Heart left ventricle (tissue), 13 donors: ENCODE measurements at regions not wholly inside any gene's neighbourhood (a gene's known extent, or its start where the extent isn't known, plus 50 kb on each side); places are given as distances from the start of the nearest gene placed in this dataset.

Experiments used
- CTCF ChIP-seq, 12 donors: fragments of 200-600 bp; sonication (generic) in 4 of 12; IDR thresholded peaks; one replicate each; pipeline versions ENCODE4 v1.5.0 to v1.8.0; 2018 to 2022; ENCODE audit warnings: antibody characterized with exemption in 12 of 12, mild to moderate bottlenecking in 5 of 12
- POLR2A ChIP-seq, 2 donors: fragments of 450-650 bp; IDR thresholded peaks; one replicate each; pipeline ENCODE4 v1.6.1; 2017; ENCODE audit warnings: antibody characterized with exemption in 2 of 2, mild to moderate bottlenecking in 2 of 2, moderate library complexity in 2 of 2
- donor health status: ischemic (EF 13 %, LVEDD 7.1; RV severe dilation, severe dysfunction).
- donor health status: DM: no; HTN: yes; CAD: no.
- donor health status: DM: no; HTN: no; CAD: no.
- donor health status: ischemic (EF 25% LVEDD 6.9; RV normal size, moderate dysfunction).
- donor health status: ischemic (EF 25% LVEDD 5.7; RV mildly dilated, moderate dysfunction).
- donor health status: ischemic (EF 35%, LVEDD 5.7; RV mildly dilated, moderate dysfunction).
- donor health status: nonischemic (EF 11% LVEDD 7.7; RV severe dilation, severe dysfunction).
- donor health status: DM: yes; HTN: yes; CAD: no.
- donor health status: PGD.
- donor health status: ischemic (EF 29% LVEDD 5.4; RV normal size, mild dysfunction).
- donor health status: nonischemic (EF 23%, LVEDD 6.1; RV moderate dilation, normal function).

- TF ChIP-seq POLR2A (IDR thresholded peaks at IDR 0.05) = no peak
- TF ChIP-seq CTCF (IDR thresholded peaks at IDR 0.05) = no peak
Observed at GRCh38 chr13:39822437-39822836, 167.0 kb downstream of the COG6 start.
